ENCODE measurements at regions not wholly inside any gene's neighbourhood (a gene's known extent, or its start where the extent isn't known, plus 50 kb on each side); places are given as distances from the start of the nearest gene placed in this dataset.

DNA sequence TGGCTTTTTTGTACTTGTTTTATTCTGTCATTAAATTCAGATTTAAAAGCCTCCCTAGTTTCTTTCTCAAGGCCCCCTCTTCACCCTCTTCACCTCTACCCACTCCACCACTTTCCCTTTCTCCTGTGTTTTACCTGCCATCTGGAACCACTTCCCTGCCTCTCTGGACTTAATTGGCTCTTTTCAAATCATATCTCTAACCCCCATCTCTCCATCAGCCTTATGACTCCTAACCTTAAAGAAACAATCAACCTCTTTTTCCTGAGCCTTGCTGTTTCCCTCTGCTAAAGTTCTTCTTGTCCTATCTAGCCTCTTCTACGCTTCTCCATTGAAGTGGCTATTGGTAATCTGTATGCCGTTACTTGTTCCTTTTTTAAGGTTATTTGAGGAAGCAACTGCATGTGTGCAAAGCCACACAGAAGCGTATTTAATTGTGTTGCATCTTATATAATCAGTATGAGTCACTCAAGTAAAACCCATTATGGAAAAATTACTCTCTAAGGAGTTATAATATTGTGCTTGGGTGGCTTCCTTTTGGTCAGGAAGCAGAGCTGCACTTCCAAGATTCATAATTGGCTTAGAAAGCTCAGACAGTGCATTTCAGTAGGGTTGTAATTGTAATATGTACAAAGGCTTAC, 653.6 kb upstream of the ITGA1 start:
- TF ChIP-seq, protein P1, sequence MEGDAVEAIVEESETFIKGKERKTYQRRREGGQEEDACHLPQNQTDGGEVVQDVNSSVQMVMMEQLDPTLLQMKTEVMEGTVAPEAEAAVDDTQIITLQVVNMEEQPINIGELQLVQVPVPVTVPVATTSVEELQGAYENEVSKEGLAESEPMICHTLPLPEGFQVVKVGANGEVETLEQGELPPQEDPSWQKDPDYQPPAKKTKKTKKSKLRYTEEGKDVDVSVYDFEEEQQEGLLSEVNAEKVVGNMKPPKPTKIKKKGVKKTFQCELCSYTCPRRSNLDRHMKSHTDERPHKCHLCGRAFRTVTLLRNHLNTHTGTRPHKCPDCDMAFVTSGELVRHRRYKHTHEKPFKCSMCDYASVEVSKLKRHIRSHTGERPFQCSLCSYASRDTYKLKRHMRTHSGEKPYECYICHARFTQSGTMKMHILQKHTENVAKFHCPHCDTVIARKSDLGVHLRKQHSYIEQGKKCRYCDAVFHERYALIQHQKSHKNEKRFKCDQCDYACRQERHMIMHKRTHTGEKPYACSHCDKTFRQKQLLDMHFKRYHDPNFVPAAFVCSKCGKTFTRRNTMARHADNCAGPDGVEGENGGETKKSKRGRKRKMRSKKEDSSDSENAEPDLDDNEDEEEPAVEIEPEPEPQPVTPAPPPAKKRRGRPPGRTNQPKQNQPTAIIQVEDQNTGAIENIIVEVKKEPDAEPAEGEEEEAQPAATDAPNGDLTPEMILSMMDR (conservative IDR thresholded peaks at IDR 0.05): no peak
- no peak for TF ChIP-seq EZH2 (IDR thresholded peaks at IDR 0.05; ENCODE audit: low read depth)

All from PC-9 (cell line).